CD4-positive, alpha-beta T cell treated with Interleukin-15 for 4 hours (primary cell): ENCODE measurements at regions not wholly inside any gene's neighbourhood (a gene's known extent, or its start where the extent isn't known, plus 50 kb on each side); places are given as distances from the start of the nearest gene placed in this dataset.
"Not testable (repeated sequence)": the region's sequence is repeated elsewhere in the genome, so short reads cannot be mapped to it uniquely, and the experiment has no call there.

Experiments
- DNase-seq: peaks from one replicate; pipeline ENCODE4 v3.0.0-alpha.2; 2020; ENCODE audit warnings: low spot score

DNA sequence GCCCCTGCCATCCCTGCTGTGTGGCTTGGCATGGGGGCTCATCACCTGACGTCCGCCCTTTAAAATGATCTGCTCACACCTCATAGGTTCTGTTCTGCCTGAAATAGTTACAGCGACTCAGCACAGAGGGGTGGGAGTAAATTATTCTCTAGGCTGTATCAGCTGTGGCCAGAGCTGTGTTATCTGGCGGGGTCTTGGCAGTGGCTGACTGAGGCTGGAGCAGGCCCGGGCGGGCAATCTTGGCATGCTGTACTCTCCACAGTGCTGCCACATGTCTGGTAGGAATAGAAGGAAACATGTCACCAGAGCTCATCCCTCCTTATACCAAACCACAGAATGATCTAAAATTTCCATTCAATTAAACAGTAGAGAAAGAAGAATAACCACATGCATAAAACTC, 499.9 kb upstream of the LMCD1 start:
- DNase-seq = no peak

DNA sequence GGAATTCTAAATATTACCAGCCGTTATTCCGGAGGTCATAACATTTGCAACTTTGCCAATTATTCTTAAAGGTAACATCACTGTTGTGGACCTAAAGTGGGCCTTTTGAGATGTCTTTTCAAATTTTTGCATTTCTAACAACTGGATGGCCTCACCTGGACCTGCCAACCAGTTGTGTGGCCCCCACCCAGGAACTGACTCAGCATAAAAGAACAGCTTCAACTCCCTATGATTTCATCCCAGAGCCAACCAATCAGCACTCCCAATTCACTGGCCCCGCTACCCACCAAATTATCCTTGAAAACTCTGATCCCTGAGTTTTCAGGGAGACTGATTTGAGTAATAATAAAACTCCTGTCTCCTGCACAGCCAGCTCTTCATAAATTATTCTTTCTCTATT, 489.7 kb upstream of the LMCD1 start:
- DNase-seq = no peak

DNA sequence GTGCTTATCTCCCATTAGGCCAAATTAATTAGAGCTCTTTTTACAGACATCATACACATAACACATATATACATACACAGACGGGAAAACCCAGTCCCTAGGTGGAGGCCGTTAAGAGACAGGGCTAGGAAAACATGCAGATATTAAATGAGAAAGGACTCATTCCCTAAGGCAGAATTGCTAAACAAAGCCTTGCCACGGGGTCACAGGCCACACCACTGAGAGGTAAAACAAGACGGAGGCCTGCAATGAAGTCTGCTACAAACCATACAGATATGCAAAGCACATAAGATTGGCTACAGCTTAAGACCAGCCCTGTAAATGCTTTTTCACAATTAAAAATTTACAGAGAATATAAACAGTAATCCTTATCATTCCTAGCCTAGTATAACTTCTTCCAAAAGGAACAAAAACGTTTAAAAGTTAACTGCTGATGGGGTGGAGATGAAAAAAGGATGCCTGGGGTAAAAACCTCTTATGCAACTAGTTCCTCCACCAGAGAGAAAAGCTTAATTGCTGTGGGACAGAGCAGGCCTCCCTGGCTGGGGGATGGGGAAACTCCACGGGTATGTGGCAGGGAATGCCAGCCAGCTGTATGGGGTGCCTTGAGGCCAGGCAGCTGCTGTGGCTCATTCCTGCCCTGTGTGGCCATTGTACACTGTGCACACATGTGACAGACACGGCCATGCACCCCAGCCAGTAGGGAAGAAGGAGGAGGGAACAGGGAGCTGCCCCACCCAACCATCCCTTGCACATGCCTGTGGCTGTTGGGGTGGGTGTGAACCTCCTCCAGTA, 481.4 kb upstream of the LMCD1 start:
- DNase-seq = no peak

DNA sequence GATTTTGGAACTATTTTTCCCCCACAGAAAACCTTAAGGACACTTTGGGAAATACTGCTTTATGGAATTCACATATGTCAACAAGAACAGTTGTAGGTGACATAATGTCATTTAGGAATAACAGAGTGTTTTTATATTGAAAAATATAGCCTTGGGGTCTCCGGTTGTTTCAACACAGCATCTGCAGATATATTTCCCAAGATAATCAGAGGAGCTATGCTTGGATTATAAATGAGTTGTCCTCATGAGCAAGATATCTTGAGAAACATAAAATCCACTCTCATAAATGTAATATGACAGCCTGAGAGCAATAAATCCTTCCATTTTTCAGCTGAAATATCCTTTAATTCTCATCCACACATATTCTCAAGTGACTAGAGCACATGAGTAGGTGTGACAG, 473.7 kb upstream of the LMCD1 start:
- DNase-seq = no peak

DNA sequence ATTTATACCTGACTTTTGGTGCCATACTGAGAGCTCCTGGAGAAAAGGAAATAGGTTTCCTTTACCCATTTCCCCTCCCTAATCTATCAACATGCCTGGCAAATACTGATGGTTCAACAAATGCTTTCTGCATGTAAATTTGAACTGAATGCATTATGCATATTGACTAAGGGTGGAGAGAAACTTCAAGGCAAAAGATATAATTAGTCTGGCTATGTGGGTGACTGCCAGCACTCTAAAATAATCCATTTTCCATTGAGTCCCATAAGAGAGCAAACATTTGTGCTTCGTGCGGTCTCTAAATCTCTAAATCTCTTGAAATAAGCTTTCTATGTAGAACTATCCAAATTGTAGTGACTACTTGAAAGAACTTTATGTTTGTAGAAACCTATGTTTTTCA, 451.3 kb upstream of the LMCD1 start:
- no peak for DNase-seq

DNA sequence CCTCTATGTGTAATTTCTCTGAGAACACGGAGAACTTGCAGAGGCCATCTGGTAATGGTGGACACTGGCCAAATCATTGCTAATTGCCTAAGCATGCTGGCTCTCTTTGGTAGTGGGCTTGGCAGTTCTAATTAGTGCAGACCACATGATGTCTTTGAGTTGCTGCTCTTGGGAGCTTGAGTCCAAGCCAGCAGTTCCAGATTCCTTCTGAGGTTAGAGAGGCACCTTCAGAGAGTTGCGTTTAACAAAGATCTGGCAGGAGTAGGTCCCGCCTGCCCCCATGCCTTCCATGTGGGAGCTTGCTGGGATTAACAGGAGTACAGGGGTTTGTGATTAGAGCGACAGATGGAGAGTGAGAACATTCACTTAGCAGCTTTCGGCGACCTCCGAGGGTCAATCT, 449.0 kb upstream of the LMCD1 start:
- DNase-seq = no peak

DNA sequence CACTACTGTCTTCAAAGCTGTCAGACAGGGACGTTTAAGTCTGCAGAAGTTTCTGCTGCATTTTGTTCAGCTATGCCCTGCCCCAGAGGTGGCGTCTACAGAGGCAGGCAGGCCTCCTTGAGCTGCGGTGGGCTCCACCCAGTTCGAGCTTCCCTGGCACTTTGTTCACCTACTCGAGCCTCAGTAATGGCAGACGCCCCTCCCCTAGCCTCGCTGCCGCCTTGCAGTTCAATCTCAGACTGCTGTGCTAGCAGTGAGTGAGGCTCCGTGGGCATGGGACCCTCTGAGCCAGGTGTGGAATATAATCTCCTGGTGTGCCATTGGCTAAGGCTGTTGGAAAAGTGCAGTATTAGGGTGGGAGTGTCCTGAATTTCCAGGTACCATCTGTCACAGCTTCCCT, 433.5 kb upstream of the LMCD1 start:
- not testable (repeated sequence) for DNase-seq

DNA sequence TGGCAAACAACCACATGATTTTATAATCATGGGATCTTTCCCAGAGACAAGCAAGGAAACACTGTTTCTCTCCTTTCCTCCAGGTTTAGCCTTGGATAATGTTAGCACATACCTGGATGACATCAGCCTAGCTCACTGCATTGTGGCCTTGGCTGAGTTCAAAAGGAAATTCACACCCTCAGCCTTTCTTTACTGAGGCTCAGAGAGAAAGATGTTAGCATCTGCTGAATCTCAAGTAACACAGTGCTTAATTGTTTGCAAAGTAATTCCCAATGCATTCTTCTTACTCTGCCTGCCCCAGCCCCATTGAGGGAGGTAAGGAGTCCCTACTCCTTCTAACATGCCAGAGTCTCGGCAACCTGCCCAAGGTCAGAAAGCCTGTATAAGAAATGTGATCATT, 432.2 kb upstream of the LMCD1 start:
- no peak for DNase-seq

DNA sequence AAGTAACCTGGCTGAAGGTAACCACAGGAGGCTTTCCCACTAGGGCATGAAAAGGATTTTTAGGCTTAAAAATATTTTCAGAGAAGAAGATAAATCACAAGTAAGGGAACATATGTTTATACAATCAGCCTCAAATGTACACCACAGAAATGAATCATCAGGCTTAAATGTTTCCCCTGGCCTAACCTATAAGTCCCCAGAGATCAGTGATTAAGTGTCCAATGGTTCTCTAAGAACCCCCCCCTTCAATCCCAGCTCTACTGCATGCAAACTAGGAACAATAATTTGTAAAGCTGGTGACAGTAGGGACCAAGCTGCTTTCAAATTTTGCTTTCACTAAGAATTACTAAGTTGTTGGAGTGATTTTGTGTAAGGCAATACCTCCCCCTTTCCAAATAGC, 431.6 kb upstream of the LMCD1 start:
- no peak for DNase-seq

DNA sequence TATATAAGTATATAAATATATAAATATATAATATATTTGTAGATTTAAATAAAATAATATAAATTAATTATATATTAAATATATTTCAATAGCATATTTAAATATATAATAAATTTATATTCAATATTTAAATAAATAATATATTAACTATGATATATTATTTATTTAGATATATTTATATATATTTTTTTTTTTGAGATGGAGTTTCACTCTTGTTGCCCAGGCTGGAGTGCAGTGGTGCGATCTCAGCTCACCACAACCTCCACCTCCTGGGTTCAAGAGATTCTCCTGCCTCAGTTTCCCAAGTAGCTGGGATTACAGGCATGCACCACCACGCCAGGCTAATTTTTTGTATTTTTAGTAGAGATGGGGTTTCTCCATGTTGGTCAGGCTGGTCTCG, 426.9 kb upstream of the LMCD1 start:
- DNase-seq = not testable (repeated sequence)

DNA sequence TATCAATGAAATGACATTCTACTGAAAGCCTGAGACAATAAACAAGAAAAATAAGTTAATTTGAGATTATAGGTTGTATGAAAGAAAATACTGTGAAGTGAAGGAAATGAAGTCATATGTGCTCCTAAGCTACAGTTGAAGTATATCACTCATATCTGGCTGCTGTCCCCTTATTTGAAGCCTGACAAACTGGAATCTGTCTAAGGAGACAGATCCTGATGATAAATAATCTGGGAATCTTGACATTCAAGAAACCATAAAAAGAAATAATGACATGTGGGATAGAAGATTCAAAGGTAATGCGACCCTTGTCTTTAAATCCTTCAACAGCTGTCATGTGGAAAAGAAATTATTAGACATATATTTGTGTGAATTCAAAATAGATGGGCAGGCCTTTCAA, 424.5 kb upstream of the LMCD1 start:
- DNase-seq = no peak

DNA sequence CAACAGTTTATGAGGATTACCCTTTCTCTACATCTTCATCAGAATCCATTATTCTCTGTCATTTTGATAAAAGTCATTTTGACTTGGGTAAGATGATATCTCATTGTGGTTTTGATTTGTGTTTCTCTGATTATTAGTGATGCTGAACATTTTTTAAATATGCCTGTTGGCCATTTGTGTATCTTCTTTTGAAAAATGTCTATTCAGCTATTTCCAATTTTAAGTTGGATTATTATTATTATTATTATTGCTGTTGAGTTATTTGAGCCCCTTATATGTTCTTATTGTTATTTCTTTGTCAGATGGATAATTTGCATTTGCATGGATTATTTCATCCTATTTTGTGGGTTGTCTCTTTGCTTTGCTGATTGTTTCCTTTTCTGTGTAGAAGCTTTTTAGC, 421.2 kb upstream of the LMCD1 start:
- DNase-seq = no peak

DNA sequence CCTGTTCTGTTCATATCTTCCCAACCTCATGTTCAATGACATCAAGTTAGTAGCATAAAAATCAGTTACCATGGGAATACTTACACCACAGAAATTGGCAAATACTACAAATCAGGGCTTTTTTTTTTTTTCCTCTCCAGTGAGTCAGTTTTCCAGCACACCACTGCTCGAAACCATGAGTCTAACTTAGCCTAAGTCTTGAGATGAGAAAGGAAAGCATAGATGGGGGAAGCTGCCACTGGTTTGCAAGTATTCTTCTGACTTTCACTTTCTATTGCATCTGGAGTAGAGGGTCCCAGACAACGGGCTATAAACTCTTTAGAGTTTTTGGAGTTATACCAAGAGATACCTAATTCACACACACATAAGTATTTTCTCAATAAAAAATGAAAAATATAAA, 416.1 kb upstream of the LMCD1 start:
- no peak for DNase-seq

DNA sequence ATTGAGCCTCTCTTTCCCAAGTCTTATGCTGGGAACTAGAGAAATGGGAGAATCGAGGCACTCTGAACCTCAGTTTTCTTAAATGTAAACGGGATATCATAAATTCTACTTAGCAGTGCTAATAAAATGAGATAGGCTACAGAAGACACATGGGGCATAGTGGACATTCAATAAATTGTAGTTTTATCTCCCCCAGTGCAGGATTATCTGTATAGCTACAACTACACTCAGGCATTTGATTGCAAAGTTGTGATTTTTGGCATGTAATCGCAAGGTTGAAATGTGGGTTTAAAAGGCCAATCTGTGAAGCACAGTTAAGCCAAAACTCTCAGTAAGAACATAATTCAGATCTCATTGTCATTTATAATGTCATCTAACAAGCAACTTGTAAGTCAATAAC, 413.7 kb upstream of the LMCD1 start:
- no peak for DNase-seq

DNA sequence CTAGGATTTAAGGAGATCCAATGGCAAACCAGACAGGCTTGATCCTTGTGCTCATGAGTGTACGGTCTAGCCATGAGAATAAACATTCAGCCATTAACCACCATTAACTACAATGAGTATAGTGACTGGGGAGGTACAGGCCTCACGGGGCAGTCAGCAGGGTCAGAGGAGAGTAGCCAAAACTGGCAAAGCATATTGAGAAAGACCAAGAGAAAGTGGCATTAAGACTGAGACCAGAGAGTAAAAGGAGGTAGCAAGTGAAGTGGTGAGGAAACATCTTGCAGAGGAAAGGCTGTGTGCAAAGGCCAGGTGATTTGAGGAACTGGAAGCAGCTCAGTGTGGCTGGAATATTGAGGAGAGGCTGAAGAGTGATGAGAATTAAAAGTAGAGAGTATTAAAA, 407.2 kb upstream of the LMCD1 start:
- no peak for DNase-seq

DNA sequence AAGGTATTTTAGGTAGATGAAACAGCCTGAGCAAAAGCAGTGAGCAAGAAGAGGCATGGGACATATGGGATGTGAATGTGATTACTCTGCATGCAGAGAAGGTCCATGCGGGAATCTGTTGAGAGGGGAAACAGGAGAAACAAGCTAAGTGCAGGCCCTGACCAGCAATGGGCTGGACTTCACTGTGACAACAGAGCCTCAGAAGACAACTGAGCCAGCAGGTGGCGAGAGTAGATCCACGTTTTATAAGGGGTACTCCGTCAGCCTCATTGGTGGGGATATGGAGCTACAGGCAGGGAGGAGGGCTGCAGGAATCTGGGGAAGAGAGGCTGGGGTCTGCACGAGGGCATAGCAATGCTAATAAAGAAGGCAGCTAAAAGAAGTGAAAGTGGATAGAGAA, 405.9 kb upstream of the LMCD1 start:
- DNase-seq = no peak

DNA sequence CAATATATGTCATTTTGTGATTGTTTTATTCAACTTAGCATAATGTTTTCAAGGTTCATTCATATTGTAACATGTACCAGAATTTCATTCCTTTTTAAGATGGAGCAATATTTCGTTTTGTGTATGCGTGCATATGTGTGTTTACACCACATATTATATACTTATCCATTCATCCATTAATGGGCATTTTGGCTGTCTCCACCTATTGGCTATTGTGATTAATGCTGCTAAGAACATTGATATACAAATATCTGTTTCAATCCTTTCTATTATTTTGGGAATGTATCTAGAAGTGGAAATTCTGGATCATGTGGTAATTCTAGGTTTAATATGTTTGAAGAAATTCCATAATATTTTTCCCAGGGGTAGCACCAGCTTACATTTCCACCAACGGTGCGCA, 403.9 kb upstream of the LMCD1 start:
- DNase-seq = no peak

DNA sequence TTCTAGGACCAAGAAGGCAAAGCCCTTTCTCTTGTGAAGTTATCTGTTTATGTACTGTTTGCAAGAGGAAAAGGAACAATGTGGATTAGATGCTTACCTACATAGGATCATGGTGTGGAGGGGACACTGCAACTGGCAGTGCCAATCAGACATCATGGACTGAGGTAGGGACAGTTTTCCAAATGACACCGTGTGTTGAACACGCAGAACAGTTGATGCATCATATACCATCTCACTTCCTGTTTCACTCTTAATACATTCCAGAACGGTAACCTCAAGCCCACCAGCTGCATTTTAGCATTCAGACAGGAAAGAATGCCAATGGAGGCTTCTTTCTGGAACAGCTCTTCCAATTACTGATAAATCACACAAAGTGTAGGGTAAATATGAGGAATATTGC, 397.7 kb upstream of the LMCD1 start:
- no peak for DNase-seq

DNA sequence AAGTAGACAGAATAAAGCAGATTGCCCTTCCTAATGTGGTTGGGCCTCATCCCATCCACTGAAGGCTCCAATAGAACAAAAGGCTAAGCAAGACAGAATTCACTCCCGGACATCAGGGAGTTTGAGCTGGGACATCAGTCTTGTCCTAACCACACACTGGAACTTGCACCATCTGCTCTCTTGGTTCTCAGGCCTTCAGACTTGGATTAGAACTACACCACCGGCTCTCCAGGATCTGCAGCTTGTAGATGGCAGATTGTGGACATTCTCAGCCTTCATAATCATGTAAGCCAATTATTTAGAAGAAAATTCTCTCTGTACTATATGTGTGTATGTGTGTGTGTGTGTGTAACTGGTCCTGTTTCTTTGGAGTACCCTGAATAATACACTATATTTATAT, 394.7 kb upstream of the LMCD1 start:
- no peak for DNase-seq

DNA sequence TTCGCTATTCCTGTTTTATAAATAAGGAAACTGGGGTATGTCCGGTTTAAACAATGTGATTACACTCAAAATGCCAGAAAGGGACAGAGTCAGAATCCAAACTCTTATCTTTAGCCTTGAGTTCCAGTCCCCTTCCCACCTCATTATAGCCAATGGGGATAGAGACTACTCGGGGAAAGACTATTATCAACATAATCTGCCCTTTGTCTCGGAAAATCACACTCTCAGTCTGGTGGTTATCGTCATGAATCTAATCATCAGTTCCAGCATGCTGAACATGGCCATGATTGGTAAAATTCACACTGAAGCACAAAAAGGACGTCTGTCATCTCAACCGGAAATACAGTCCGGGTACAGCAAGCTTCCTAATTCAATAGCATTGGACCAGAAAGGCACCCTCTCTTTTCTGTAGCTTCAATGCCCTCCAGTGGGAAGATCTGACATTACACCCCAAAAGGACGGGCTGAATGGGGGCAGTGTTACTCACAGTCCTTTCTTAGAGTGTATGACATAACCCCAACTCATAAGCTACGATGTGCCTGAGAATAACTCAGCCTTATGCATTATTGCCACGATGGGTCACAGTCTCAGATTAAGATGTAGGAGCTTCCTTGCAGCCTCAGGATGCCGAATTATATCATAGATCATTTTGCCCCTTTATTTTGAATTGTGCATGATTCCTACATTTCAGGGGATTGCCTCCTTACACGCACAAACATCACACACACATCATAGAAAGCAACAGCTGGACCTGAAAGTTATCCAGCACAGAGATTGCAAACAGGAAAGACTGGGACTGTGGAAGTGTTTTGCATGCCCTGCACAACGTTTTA, 390.4 kb upstream of the LMCD1 start:
- DNase-seq = peak; percentile 50

DNA sequence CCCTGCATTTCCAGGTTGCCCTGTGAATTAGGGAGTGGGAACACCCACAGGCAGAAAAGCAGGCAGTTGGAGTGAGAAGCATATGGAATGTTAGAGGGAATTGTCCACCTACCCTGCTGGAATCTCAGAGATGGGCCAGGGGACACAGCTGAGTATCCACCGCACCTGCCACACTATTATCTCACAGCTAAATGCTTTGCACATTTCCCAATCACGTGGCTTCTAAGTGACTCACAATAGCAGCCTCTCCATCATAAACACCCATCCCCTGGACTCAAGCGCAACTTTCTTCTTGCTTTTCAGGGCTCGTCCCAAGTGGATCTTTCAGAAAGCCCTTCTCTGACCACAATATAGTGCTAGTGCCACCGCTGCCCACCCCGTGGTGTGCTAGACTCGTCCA, 389.0 kb upstream of the LMCD1 start:
- no peak for DNase-seq

DNA sequence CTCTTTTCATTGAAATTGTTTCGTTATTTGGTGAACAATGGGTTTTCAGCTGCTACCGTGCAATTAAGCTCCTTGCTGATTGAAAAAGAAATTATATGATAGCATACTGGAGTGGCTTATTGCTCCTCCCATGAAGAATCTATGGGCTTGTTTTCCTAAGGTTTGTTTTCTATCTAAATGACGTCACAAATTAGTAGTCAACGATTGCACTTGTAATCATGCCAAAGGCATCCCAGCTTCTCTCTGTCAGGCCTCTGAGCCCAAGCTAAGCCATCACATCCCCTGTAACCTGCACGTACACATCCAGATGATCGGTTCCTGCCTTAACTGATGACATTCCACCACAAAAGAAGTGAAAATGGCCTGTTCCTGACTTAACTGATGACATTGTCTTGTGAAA, 388.0 kb upstream of the LMCD1 start:
- DNase-seq = no peak

DNA sequence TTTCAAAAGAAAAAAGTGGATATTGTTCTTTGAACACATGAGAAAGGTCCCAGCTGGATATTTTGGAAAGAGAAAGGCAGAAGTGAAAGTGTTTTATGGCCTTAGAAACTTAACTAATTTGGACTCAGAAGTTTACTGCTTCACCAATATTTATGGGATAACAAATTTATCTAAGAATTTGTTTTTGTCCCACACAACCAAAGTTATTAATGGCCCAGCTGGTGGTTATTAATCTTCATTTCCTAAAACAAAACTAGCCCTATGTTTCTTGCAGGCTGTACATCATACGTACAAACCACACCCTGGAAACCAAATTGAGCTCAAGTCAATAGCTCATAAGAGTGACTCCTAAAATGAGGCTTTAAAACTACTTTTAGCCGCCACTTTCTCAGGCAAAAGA, 372.9 kb upstream of the LMCD1 start:
- DNase-seq = no peak

DNA sequence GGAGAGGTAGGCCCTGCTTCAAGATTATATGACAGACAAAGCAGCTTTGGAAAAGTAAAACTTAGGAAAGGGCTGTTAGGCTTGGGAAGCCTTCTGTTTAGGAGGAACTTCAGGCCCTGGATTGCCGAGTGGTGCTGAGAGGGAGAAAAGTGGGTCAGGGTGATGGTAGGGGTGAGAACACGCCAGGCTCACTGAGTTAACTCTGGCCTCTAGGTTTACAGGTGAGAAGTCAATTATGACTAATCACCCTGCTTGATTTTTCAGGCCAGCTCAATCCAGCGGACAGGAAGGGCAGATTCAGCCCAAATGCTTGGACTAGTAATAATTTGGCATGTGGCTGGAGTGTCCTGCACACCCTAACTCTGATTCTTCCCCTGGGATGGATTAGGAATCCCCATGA, 365.1 kb upstream of the LMCD1 start:
- no peak for DNase-seq
